ENCODE measurements at regions not wholly inside any gene's neighbourhood (a gene's known extent, or its start where the extent isn't known, plus 50 kb on each side); places are given as distances from the start of the nearest gene placed in this dataset.
"Not testable (repeated sequence)": the region's sequence is repeated elsewhere in the genome, so short reads cannot be mapped to it uniquely, and the experiment has no call there.

DNA sequence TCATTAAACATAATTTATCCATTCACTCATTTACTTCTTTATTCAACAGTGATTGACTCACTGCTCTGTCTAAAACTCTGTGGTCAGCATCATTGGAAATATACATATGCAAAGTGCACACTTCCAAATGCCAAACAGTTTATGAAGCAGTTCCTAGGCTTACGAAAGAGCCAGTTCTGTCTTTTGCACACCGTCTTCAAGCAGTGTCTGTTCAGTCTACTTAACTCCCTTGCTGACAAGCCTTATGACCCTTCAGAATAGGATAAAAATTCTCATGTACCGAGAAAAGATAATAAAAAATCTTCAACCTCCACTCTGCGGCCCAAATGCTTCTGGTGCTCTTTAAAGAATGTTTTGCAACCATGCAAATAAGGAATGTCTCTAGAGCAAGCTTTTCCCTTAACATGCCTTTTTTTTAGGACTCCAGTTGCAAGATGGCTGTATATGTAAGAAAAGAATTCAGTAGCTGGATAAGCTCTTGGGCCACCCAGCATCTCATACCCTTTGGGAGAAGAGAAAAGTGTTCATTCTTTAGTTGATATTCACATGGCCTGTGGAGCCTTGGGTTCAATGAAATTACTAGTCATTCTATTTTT lies 1037.0 kb upstream of the SLIT2 start:
- H3K27ac ChIP-seq = no peak overlapping the region
- no peak for DNase-seq (ENCODE audit: low read depth, low spot score)

DNA sequence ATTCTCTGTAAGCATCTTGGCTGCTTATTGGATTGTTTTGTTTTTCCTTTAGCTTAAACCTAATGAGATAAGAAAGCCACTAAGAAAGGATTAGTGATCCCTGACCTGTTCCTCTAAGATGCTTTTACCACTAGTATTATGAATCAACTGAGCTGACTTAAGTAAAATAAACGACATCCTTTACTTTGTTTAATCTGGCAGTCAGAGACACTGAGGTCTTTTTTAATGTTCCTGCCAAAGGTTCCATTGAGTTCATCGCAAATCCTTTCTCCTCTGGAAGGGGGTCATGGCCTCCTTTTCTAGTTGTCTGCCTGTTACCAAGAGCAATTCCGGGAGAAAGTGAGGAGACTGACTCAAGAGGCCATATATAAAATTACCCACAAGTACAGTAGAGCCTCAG lies 1038.3 kb upstream of the SLIT2 start:
- no peak for DNase-seq (ENCODE audit: low read depth, low spot score)
- no peak overlapping the region for H3K27ac ChIP-seq

DNA sequence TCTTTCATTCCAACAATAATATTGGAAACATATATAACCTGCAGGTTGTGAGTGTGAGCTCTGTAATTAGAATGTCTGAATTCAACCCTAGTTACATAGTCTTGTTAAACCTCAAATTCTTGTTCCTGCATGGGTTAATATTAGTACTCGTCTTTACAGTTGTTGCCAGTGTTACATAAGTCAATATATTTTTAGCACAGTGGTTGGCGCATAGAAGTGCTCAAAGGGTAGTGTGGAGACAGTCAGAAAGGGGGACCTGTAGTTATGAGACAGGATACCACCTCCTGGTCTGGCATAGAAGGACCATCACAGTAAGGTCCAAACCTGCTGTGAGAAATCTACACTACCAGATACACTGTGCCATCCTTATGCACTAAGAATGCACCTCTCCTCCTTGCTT lies 1045.9 kb upstream of the SLIT2 start:
- DNase-seq (ENCODE audit: low read depth, low spot score) = no peak
- H3K27ac ChIP-seq = no peak overlapping the region

DNA sequence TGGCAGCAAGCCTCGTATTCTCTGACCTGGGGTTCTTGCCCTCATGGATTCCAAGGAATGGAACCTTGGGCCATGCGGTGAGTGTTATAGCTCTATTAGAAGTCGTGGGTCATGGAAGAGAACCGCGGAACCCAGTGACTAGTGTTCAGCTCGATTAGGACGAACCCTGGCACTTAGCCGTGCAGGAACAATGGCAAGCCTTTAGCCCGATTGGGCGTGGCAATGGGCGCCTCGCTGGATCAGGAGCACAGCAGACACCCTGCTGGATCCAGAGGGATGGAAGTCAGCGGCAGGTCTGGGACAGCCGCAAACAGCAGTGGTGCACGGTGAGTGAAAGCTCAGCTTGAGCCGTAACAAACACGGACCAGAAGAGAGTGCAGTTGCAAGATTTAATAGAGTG lies 1053.9 kb upstream of the SLIT2 start:
- DNase-seq (ENCODE audit: low read depth, low spot score); H3K27ac ChIP-seq: not testable (repeated sequence)

DNA sequence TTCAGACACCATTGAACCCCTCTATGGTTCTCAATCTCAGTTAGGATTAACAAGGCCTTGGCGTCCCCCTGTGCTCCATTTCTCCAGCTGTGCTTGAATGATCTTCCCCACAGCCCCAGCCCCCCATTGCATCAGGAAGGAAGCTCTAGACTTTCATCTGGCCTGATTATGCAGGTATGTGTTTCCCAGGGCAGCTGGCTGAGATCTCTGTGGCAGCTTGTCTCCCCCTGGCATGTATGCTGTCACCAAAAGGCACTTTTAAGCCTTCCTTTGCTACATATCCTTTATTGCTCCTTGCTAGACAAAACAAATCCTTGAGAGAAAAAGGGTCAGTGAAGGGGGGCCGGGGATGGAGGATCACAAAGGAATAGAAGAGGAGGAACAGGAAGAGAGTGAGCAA lies 1056.0 kb upstream of the SLIT2 start:
- no peak for DNase-seq (ENCODE audit: low read depth, low spot score)
- H3K27ac ChIP-seq = no peak overlapping the region

DNA sequence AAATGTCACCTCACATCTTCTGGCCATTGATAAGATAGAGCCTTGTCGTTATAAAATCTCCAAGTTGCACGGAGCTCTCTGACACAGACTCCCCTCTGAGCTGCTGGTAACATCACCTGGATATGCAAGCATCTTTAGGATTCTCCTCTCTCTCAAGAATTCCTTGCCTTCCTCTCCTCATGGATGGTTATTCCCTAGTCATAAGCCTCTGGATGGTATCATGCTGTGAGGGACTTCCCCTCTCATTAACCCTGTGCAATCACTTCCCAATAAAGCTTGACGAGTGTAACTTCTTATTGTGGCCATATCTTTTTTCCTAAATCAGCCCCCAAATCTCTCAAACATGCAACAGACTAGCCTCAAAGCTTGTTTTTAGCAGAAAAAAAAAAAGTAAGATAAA lies 1057.0 kb upstream of the SLIT2 start:
- no peak for DNase-seq (ENCODE audit: low read depth, low spot score)
- H3K27ac ChIP-seq = no peak overlapping the region

DNA sequence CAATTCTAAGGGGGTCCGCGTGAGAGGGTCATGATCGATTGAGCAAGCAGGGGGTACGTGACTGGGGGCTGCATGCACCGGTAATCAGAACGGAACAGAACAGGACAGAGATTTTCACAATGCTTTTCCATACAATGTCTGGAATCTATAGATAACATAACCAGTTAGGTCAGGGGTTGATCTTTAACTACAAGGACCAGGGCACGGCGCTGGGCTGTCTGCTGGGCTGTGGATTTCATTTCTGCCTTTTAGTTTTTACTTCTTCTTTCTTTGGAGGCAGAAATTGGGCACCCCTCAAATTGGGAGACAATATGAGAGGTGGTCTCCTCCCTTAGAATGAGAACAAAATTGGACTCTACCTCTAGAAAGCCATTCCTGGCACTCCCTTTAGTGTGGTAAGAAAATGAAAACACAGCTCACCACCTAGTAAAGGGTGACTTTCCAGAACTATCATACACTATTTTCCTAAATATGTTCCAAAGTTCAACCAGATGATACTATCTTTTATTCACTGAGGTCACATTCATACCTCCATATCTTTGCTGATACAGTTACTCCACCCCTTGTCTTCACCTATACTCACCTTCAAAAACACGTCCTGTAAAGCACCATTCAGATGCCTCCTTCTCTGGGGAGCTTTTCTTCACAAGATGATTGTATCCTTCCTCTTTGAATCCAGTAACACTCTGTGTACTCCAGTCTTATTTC lies 1058.3 kb upstream of the SLIT2 start:
- H3K27ac ChIP-seq = no peak overlapping the region
- DNase-seq (ENCODE audit: low read depth, low spot score) = no peak

DNA sequence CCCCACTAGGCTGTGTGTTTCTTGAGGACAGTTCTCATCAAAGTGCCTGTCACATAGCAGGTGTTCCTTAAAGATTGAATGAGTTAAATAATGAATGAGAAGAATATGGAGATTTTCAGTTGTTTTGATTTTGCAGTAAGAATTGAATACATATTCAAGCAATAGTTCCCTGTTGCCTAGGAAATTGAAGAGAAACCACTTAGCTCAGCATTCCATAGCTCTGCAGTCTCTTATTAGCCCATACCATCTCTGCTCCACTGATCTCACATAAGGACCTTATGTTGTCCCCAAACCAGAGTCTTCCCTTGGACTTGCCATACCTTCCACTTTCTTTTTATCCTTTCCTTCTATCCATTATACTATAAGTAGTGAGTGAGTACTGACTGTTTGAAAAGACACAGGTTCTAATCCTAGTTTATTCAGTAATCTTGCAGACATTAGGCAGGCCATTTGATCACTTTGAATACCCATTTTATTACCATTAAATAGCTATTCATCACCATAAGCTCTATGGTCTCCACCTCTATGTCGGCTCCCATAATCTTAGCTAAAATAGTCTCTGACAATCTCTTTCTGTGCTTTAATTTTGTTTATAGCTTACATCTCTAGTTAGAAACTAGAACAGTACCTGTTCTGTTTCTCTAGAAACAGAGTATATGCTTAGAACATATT lies 1059.6 kb upstream of the SLIT2 start:
- DNase-seq (ENCODE audit: low read depth, low spot score) = no peak
- H3K27ac ChIP-seq = no peak overlapping the region

DNA sequence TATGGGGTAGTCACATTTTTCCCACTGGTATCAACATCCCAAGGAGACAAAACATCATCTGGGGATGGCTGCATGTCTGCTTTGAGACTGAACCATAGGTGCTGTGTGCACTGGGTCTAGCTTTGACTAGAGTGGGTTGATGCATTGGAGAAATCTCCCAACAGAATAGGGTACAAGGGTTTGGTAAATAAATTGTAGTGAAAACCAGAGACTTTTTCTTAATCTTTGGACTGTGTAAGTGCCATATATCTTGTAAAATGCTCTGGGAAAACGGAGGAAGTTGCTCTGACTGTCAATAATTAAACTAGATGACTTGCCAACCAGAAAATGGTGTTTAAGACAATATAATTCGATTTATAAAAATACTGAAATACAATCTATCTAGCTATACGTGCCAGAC lies 1064.0 kb upstream of the SLIT2 start:
- DNase-seq (ENCODE audit: low read depth, low spot score) = no peak
- no peak overlapping the region for H3K27ac ChIP-seq

DNA sequence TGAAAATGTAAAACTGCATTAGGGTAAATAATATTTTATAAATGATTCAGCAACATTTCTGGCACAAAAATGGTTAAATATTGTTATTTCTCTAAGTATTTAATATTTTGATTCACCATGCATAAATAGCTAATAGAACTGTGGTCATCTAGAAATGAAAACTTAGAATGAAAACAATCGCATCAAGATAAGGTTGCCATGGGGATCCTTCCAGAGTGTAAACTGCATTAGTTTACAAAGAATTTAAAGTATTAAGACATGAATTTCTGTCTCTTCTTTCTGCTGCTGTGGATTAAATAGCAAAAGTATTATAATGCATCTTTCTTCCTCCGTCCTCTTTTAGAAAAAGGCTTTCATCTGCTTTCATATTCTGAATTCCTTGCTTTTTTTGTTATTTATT lies 1064.6 kb upstream of the SLIT2 start:
- no peak for DNase-seq (ENCODE audit: low read depth, low spot score)

DNA sequence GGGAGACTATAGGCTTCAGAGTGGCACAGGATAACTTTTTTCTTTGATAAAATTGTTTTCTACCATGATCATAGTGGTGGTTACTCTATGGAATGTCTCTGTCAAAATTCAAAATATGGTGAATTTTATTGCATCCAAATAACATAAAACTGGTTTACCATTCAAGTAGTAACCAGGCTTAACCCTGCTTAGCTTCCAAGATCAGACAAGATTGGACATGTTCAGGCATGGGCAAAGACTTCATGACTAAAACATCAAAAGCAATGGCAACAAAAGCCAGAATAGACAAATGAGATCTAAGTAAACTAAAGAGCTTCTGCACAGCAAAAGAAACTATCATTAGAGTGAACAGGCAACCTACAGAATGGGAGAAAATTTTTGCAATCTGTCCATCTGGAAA lies 1070.1 kb upstream of the SLIT2 start:
- H3K27ac ChIP-seq = not testable (repeated sequence)
- peak; percentile 36 for DNase-seq (ENCODE audit: low read depth, low spot score)

More for the DNA sequence above, 1064.6 kb upstream of the SLIT2 start:
- H3K27ac ChIP-seq = no peak overlapping the region

DNA sequence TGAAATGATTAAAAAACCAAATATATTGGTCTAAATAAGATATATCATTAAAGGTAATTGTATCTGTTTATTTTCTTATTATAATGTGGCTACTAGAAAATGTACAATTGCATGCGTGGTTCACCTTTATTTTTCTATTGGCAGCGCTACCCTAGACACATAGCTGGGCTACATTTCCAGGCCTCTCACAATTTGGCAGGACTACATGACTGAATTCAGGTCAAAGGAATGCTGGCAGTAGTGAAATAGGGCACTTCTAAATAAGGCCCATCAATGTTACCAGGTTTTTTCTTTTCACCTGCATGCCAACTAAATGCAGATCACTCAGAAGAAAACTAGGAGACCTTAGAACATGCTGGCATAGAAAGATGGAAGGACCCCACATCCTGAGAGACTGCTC lies 1072.9 kb upstream of the SLIT2 start:
- no peak overlapping the region for H3K27ac ChIP-seq
- DNase-seq (ENCODE audit: low read depth, low spot score) = no peak

DNA sequence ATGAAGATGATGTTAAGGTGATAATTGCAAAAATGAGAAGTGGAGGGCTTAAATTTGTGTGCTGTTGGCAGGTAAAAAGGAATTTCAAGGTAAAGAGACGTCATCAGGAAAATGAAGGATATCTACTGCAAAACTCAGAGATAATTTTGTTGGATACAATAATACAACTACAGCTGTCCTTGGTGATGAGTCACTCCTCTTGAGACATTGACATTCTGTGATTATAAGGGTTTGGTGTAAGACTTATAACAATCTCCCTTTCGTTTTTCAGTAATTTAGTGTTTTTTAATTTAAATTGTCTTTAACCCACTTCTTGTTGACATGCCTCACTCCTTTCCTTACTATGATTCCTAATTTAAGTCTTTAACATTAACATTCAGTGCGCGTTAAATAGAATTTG lies 1074.1 kb upstream of the SLIT2 start:
- no peak overlapping the region for H3K27ac ChIP-seq
- DNase-seq (ENCODE audit: low read depth, low spot score) = no peak

DNA sequence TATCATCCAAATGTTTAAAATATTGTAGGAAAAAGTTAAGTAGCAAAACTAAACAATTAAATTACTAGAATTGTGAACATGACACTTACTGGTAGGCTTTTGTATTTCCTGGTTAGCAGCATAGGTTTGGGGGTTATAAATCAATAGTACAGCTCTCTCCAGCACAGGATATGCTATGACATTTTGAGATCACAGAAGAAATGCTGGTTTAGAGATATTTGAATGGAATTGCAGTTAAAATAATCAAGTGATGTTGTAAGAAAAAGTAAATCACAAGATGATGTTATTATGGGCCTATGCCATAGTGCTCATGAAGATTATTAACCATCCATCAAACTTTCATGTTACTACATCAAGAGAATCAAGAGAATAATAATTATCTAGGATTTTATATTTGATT lies 1079.9 kb upstream of the SLIT2 start:
- no peak overlapping the region for H3K27ac ChIP-seq
- no peak for DNase-seq (ENCODE audit: low read depth, low spot score)

DNA sequence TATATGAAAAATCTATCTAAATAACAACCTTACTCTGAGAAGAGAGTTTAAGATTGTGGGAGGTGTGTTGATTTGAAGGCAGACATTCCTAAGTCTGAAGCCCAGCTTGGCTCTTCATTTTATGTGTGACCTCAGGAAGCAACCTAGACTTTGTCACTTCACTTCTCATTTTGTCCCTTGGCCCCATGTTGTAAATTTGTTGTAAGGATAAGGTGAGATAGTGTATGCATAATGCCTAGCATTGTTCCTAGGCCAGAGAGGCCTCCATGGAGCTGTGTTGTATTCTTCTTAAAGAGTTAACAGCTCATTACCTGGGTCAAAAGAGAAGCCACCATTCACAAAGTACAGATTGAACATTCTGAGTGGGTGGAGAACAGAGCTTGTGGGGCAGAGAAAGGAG lies 1084.4 kb upstream of the SLIT2 start:
- H3K27ac ChIP-seq = no peak overlapping the region
- no peak for DNase-seq (ENCODE audit: low read depth, low spot score)

DNA sequence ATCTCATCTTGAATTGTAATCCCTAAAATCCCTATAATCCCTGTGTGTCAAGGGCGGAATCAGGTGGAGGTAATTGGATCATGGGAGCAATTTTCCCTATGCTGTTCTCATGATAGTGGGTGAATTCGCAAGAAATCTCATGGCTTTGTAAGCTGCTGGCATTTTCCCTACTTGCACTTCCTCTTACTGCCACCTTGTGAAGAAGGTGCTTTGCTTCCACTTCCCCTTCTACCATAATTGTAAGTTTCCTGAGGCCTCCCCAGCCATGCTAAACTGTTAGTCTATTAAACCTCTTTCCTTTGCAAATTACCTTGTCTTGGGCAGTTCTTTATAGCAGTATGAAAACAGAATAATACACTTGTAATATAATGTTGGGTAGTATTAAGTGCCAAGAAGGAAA lies 1087.4 kb upstream of the SLIT2 start:
- no peak for DNase-seq (ENCODE audit: low read depth, low spot score)
- no peak overlapping the region for H3K27ac ChIP-seq

DNA sequence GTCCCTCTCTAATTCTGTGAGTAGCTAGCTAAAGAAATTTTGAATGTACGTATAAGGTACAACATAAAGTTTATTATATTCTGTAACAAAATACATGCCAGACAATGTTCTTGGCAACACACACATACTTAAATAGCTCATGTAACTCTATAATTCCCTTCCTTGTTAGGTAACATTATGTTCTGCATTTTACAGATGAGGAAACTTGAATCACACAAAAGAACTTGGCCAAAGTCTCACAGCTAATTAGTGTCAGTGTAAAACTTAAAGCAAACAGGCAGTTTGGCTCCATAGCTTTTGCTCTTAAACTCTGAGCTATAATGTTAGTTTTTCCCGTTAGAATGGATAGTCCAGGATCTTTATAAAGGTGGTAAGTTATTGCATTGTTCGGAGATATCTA lies 1091.8 kb upstream of the SLIT2 start:
- no peak for DNase-seq (ENCODE audit: low read depth, low spot score)
- no peak overlapping the region for H3K27ac ChIP-seq

DNA sequence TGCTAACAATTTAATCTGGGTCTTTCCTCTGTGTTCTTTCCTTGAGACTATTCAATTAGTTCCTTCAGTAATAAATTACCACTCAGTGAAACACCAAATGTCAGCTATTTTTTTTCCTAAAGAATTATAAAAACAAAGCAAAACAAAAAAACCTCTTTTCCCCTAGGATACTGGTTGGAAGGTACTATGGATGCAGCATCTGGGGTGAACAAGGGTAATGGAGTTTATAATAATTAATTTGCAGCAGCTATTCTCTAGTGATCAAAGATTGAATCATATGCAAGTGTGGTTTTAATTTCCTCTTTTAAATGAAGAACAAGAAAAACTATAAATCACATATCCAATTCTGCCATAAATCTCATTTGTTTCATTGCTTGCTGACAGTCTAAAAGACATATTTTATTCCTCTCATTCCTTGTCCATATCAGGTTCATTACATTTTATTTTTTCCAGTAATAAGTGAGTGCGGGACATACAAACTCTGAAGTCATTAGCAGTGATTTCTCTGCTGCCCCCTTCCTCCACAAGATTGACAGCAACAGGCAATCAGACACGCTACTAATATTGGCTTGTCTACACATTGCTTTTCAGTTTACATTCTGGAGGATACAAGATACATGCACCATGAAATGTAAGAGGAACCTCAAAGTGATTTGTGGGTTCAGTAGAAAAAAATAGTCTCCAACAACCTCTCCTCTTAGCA lies 1093.4 kb upstream of the SLIT2 start:
- DNase-seq (ENCODE audit: low read depth, low spot score) = no peak
- H3K27ac ChIP-seq = no peak overlapping the region

DNA sequence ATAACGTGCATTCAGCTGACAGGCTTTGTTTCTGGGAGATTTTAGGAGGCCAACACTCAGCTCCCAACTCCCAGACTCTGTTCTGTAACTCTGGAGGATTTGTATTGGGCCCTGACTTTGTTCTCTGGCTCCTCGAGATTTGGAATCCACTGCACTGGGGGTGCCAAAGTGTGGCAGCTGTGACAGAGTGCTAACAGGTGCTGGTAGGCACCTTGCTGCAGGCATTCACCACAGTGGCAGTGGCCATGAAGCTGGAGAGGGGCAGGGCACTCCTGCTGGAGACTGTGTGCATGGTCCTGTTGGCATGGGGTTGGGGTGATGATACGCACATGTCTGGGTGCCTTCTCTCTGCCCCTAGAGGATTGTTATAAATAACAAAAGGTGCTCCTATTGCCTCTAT lies 1094.9 kb upstream of the SLIT2 start:
- no peak for DNase-seq (ENCODE audit: low read depth, low spot score)
- no peak overlapping the region for H3K27ac ChIP-seq

DNA sequence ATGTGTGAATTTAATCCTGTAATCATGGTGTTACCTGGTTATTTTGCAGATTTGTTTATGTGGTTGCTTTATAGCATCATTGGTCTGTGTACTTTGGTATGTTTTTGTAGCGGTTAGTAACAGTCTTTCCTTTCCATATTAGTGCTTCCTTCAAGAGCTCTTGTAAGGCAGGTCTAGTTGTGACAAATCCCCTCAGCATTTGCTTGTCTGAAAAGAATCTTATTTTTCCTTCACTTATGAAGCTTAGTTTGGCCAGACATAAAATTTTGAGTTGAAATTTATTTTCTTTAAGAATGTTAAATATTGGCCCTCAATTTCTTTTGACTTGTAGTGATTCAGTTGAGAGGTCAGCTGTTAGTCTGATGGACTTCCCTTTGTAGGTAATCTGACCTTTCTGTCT lies 1096.1 kb upstream of the SLIT2 start:
- no peak for DNase-seq (ENCODE audit: low read depth, low spot score)

DNA sequence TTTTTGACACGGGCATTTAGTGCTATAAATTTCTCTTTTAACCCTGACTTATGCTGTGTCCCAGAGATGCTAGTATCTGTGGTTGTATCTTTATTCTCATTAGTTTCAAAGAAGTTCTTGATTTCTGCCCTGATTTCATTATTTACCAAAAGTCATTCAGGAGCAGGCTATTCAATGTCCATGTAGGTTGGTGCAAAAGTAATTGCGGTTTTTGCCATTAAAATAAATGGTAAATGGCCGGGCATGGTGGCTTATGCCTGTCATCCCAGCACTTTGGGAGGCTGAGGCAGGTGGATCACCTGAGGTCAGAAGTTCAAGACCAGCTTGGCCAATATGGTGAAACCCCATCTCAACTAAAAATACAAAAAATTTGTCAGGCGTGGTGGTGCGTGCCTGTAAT lies 1097.4 kb upstream of the SLIT2 start:
- DNase-seq (ENCODE audit: low read depth, low spot score); H3K27ac ChIP-seq: not testable (repeated sequence)

More for the DNA sequence above, 1096.1 kb upstream of the SLIT2 start:
- no peak overlapping the region for H3K27ac ChIP-seq

Data from epithelial cell of prostate (primary cell).